ENCODE measurements at regions not wholly inside any gene's neighbourhood (a gene's known extent, or its start where the extent isn't known, plus 50 kb on each side); places are given as distances from the start of the nearest gene placed in this dataset.

DNA sequence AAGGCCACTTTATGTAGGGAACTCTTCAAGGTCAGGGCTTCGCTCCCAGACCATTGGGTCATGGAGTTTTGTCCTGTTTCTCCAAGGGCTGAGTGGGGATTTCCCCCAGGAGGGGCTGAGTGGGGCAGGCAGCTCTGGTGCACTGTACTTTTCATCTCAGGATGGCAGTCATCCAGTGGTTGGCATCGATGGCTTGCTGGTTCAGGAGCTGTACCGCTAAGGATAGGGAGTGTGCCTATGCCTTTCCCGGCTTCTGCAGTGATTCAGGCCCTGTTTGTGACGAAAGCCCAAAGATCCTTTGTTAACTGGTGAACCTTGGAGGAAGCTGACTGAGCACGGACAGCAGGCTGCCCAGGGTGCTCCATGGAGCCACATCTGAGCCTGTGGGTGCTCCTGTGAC lies 100.1 kb upstream of the GADD45A start:
- H3K27ac ChIP-seq: no peak overlapping the region
- H3K9me3 ChIP-seq: no peaks in the 10 kb centered on the region
- ChIA-PET CTCF (interaction anchor here (0.8 to 1.3 kb wide), 2 partner anchors 14 to 24 kb away, joined by 3 read pairs; no protein-coding TSS in a partner anchor), POLR2A (no interaction called here)
- WGBS (ENCODE audit: missing lambda C conversion rate): 68% methylated on average over 5 of the region's 6 CpGs
- no peaks in the 10 kb centered on the region for H3K4me1 ChIP-seq
- no peak overlapping the region for H3K4me3 ChIP-seq
- FAIRE-seq (no peak), ATAC-seq (no peak), DNase-seq (ENCODE audit: low read depth in 1 of 2, low spot score in 1 of 2) (no peak)
- no peak overlapping the region for H3K4me2 ChIP-seq
- no peak for TF ChIP-seq ESRRA (IDR thresholded peaks at IDR 0.05; ENCODE audit: borderline replicate concordance, low read length)

- ChIA-PET CTCF (interaction anchor here (1.5 kb wide), 1 partner anchor 9 kb away, joined by 3 read pairs; no protein-coding TSS in a partner anchor), POLR2A (no interaction called here)
- WGBS (ENCODE audit: missing lambda C conversion rate): 72% methylated on average over 5 of the region's 5 CpGs
- Histone ChIP-seq H3K9me3 (no peaks in the 10 kb centered on the region), H3K27ac (no peak overlapping the region), H3K4me1 (no peaks in the 10 kb centered on the region), H3K4me2 (no peak overlapping the region), H3K4me3 (no peak overlapping the region)
- TF ChIP-seq HEYL (CRISPR knock-in tag; IDR thresholded peaks at IDR 0.05): no peak
- TF ChIP-seq, protein P1, sequence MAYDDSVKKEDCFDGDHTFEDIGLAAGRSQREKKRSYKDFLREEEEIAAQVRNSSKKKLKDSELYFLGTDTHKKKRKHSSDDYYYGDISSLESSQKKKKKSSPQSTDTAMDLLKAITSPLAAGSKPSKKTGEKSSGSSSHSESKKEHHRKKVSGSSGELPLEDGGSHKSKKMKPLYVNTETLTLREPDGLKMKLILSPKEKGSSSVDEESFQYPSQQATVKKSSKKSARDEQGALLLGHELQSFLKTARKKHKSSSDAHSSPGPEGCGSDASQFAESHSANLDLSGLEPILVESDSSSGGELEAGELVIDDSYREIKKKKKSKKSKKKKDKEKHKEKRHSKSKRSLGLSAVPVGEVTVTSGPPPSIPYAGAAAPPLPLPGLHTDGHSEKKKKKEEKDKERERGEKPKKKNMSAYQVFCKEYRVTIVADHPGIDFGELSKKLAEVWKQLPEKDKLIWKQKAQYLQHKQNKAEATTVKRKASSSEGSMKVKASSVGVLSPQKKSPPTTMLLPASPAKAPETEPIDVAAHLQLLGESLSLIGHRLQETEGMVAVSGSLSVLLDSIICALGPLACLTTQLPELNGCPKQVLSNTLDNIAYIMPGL (CRISPR knock-in tag; IDR thresholded peaks at IDR 0.05; ENCODE audit: borderline replicate concordance): no peak
- no peak for DNase-seq (ENCODE audit: low read depth in 1 of 2, low spot score in 1 of 2)
- ATAC-seq: no peak
- no peak for FAIRE-seq
These were observed 98.4 kb upstream of the GADD45A start for GRCh38 chr1:67586596-67586995.

DNA sequence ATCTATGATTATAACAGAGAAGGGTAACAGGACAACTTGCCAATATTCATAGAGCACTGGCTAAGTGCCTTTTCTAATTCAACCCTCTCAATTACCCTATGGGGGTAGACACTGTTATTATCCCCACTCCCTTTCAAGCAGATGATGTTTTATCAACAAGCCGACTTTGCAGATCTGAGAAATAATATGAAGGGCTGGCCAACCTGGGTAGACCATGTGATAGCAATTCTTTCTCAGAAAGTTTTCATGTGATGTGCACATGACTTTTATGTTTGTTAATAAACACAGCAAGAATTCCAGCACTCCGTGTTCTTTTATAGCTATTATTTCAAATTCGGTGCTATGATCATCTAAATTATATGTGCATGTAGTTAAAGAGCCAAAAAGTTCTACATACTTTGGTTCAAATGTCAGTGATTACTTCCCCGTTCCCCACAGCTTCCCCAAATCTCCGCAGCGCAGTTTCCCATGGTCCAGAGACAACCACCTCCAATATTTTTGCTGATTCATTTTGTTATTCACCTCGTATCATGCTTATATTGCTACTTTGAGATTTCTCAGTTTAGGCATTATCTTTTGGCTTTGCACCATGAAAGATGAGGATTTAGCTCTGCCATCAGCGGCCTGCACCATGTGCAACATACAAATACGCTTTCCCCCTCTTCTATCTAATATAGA lies 96.7 kb upstream of the GADD45A start:
- no peak for FAIRE-seq
- 87% methylated on average over 9 of the region's 9 CpGs for WGBS (ENCODE audit: missing lambda C conversion rate)
- CTCF ChIA-PET: no interaction called here
- H3K4me2 ChIP-seq: no peak overlapping the region
- POLR2A ChIA-PET: no interaction called here
- no peaks in the 10 kb centered on the region for H3K4me1 ChIP-seq
- TF ChIP-seq CEBPB (IDR thresholded peaks at IDR 0.05) (no peak), SREBF2 (IDR thresholded peaks at IDR 0.05) (no peak), ATOH8 (CRISPR knock-in tag; IDR thresholded peaks at IDR 0.05; ENCODE audit: low read depth) (no peak), EHMT2 (IDR thresholded peaks at IDR 0.05; ENCODE audit: low read depth) (no peak), MAX (IDR thresholded peaks at IDR 0.05) (no peak), HDAC2 (IDR thresholded peaks at IDR 0.05) (no peak), HEYL (CRISPR knock-in tag; IDR thresholded peaks at IDR 0.05) (no peak), TFCP2L1 (CRISPR knock-in tag; IDR thresholded peaks at IDR 0.05) (no peak), BCL3 (IDR thresholded peaks at IDR 0.05) (no peak), KDM1A (IDR thresholded peaks at IDR 0.05; ENCODE audit: low read depth) (no peak), SMC3 (IDR thresholded peaks at IDR 0.05) (no peak), CHD2 (IDR thresholded peaks at IDR 0.05; ENCODE audit: low read length, partially characterized antibody) (no peak), RAD21 (conservative IDR thresholded peaks at IDR 0.05 in 1 of 2, IDR thresholded peaks at IDR 0.05 in 1 of 2) (no peak), CBX2 (IDR thresholded peaks at IDR 0.05; ENCODE audit: borderline replicate concordance, low read depth) (no peak)
- TF ChIP-seq, protein P2, sequence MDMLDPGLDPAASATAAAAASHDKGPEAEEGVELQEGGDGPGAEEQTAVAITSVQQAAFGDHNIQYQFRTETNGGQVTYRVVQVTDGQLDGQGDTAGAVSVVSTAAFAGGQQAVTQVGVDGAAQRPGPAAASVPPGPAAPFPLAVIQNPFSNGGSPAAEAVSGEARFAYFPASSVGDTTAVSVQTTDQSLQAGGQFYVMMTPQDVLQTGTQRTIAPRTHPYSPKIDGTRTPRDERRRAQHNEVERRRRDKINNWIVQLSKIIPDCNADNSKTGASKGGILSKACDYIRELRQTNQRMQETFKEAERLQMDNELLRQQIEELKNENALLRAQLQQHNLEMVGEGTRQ (IDR thresholded peaks at IDR 0.05): no peak
- TF ChIP-seq, protein P3, sequence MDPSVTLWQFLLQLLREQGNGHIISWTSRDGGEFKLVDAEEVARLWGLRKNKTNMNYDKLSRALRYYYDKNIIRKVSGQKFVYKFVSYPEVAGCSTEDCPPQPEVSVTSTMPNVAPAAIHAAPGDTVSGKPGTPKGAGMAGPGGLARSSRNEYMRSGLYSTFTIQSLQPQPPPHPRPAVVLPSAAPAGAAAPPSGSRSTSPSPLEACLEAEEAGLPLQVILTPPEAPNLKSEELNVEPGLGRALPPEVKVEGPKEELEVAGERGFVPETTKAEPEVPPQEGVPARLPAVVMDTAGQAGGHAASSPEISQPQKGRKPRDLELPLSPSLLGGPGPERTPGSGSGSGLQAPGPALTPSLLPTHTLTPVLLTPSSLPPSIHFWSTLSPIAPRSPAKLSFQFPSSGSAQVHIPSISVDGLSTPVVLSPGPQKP (IDR thresholded peaks at IDR 0.05; ENCODE audit: low read depth, low read length): no peak
- TF ChIP-seq, protein P4, sequence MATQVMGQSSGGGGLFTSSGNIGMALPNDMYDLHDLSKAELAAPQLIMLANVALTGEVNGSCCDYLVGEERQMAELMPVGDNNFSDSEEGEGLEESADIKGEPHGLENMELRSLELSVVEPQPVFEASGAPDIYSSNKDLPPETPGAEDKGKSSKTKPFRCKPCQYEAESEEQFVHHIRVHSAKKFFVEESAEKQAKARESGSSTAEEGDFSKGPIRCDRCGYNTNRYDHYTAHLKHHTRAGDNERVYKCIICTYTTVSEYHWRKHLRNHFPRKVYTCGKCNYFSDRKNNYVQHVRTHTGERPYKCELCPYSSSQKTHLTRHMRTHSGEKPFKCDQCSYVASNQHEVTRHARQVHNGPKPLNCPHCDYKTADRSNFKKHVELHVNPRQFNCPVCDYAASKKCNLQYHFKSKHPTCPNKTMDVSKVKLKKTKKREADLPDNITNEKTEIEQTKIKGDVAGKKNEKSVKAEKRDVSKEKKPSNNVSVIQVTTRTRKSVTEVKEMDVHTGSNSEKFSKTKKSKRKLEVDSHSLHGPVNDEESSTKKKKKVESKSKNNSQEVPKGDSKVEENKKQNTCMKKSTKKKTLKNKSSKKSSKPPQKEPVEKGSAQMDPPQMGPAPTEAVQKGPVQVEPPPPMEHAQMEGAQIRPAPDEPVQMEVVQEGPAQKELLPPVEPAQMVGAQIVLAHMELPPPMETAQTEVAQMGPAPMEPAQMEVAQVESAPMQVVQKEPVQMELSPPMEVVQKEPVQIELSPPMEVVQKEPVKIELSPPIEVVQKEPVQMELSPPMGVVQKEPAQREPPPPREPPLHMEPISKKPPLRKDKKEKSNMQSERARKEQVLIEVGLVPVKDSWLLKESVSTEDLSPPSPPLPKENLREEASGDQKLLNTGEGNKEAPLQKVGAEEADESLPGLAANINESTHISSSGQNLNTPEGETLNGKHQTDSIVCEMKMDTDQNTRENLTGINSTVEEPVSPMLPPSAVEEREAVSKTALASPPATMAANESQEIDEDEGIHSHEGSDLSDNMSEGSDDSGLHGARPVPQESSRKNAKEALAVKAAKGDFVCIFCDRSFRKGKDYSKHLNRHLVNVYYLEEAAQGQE (IDR thresholded peaks at IDR 0.05): no peak
- ATAC-seq: no peak
- no peak for DNase-seq (ENCODE audit: low read depth in 1 of 2, low spot score in 1 of 2)
- no peak overlapping the region for H3K27ac ChIP-seq
- no peak overlapping the region for H3K4me3 ChIP-seq
- no peaks in the 10 kb centered on the region for H3K9me3 ChIP-seq
